ENCODE measurements at regions not wholly inside any gene's neighbourhood (a gene's known extent, or its start where the extent isn't known, plus 50 kb on each side); places are given as distances from the start of the nearest gene placed in this dataset.

- TF ChIP-seq CTCF (IDR thresholded peaks at IDR 0.05) (no peak), JUND (IDR thresholded peaks at IDR 0.05) (no peak), FOSL2 (IDR thresholded peaks at IDR 0.05; ENCODE audit: borderline replicate concordance, low read depth) (no peak), YY1 (IDR thresholded peaks at IDR 0.05; ENCODE audit: low read depth) (no peak)
Observed at GRCh38 chr5:174806729-174807128, 82.3 kb downstream of the MSX2 start.

Data from SK-N-SH (cell line).